Fibroblast of lung (primary cell): ENCODE measurements at regions not wholly inside any gene's neighbourhood (a gene's known extent, or its start where the extent isn't known, plus 50 kb on each side); places are given as distances from the start of the nearest gene placed in this dataset.

Experiments
- DNase-seq, 2 donors: peaks; one replicate each; pipeline versions ENCODE4 v3.0.0 to v3.0.0-alpha.2; 2010; ENCODE audit warnings: low read depth in 2 of 2
- H2AFZ ChIP-seq: 2 replicates; pipeline ENCODE4 v1.5.1; 2012; ENCODE audit warnings: low read length, control low read depth, inconsistent platforms
- H3K27ac ChIP-seq: 2 replicates; pipeline ENCODE4 v1.5.1; 2011; ENCODE audit warnings: low read length, control low read depth; ENCODE audit not compliant: insufficient read depth
- H3K27me3 ChIP-seq: 2 replicates; pipeline ENCODE4 v1.5.1; 2011; ENCODE audit warnings: mild to moderate bottlenecking, low read length; ENCODE audit not compliant: control insufficient read depth, insufficient read depth
- H3K36me3 ChIP-seq: 2 replicates; pipeline ENCODE4 v1.5.1; 2011; ENCODE audit warnings: low read length; ENCODE audit not compliant: control insufficient read depth, insufficient read depth
- H3K4me1 ChIP-seq: 2 replicates; pipeline ENCODE4 v1.5.1; 2011; ENCODE audit warnings: low read length; ENCODE audit not compliant: control insufficient read depth, insufficient read depth; ENCODE audit errors: extremely low read depth
- H3K4me2 ChIP-seq: 2 replicates; pipeline ENCODE4 v1.5.1; 2011; ENCODE audit warnings: low read length, control low read depth; ENCODE audit not compliant: insufficient read depth; ENCODE audit errors: extremely low read depth
- H3K4me3 ChIP-seq, 4 experiments: fragments of 200-600 bp in 1 of 4; sonication (generic) in 1 of 4; replicated peaks in 1 of 4; 2 replicates each; pipeline ENCODE4 v1.5.1; 2011 to 2016; ENCODE audit warnings: low read length in 4 of 4, low read depth in 3 of 4, mild to moderate bottlenecking in 3 of 4, control low read depth in 2 of 4, inconsistent platforms in 1 of 4, mixed read lengths in 1 of 4; ENCODE audit not compliant: insufficient read depth in 1 of 4; ENCODE audit errors: control extremely low read depth in 1 of 4
- H3K79me2 ChIP-seq: 2 replicates; pipeline ENCODE4 v1.5.1; 2012; ENCODE audit warnings: mild to moderate bottlenecking, low read length, inconsistent platforms; ENCODE audit not compliant: control insufficient read depth, insufficient read depth
- H3K9ac ChIP-seq: 2 replicates; pipeline ENCODE4 v1.5.1; 2011; ENCODE audit warnings: mild to moderate bottlenecking, low read length, control low read depth; ENCODE audit not compliant: insufficient read depth
- H3K9me3 ChIP-seq: 2 replicates; pipeline ENCODE4 v1.5.1; 2012; ENCODE audit warnings: low read depth, low read length; ENCODE audit not compliant: control insufficient read depth, insufficient read depth
- H4K20me1 ChIP-seq: 2 replicates; pipeline ENCODE4 v1.5.1; 2011; ENCODE audit warnings: low read length; ENCODE audit not compliant: control insufficient read depth, insufficient read depth; ENCODE audit errors: extremely low read depth
- CTCF ChIP-seq, 2 donors: IDR thresholded peaks in 1 of 2; conservative IDR thresholded peaks in 1 of 2; 1 replicate in 1 of 2; 2 replicates in 1 of 2; pipeline ENCODE4 v1.5.1; 2011 to 2012; ENCODE audit warnings: low read length in 2 of 2, control low read depth in 1 of 2, inconsistent platforms in 1 of 2, low read depth in 1 of 2, mild to moderate bottlenecking in 1 of 2
- EZH2 ChIP-seq: IDR thresholded peaks from 2 replicates; pipeline ENCODE4 v1.5.1; 2012; ENCODE audit warnings: low read length, control low read depth, mild to moderate bottlenecking; ENCODE audit errors: missing control alignments

GRCh38 chr5:167307042-167307441 lies 984.4 kb upstream of the WWC1 start:
- no peak overlapping the region for H2AFZ ChIP-seq
- no peaks in the 10 kb centered on the region for H3K79me2 ChIP-seq
- no peak for DNase-seq
- H3K4me3 ChIP-seq = no peak overlapping the region
- H3K4me2 ChIP-seq = no peak overlapping the region
- no peaks in the 10 kb centered on the region for H3K9me3 ChIP-seq
- no peaks in the 10 kb centered on the region for H4K20me1 ChIP-seq
- H3K36me3 ChIP-seq = no peaks in the 10 kb centered on the region
- peaks cover 2% of the 10 kb centered on the region for H3K27me3 ChIP-seq
- no peaks in the 10 kb centered on the region for H3K4me1 ChIP-seq
- no peak overlapping the region for H3K9ac ChIP-seq
- TF ChIP-seq CTCF (conservative IDR thresholded peaks at IDR 0.05 in 1 of 2, IDR thresholded peaks at IDR 0.05 in 1 of 2; ENCODE audit: low read depth in 1 of 2, low read length in 2 of 2) (no peak), EZH2 (no peak)
- no peak overlapping the region for H3K27ac ChIP-seq

GRCh38 chr5:167308466-167308865 lies 983.0 kb upstream of the WWC1 start:
- Histone ChIP-seq H2AFZ (no peak overlapping the region), H3K4me2 (no peak overlapping the region), H3K4me1 (no peaks in the 10 kb centered on the region), H3K79me2 (no peaks in the 10 kb centered on the region), H3K36me3 (no peaks in the 10 kb centered on the region), H3K4me3 (no peak overlapping the region), H4K20me1 (no peaks in the 10 kb centered on the region), H3K27ac (no peak overlapping the region), H3K9ac (no peak overlapping the region), H3K9me3 (no peaks in the 10 kb centered on the region), H3K27me3 (peaks cover 2% of the 10 kb centered on the region)
- TF ChIP-seq CTCF (conservative IDR thresholded peaks at IDR 0.05 in 1 of 2, IDR thresholded peaks at IDR 0.05 in 1 of 2; ENCODE audit: low read depth in 1 of 2, low read length in 2 of 2) (no peak), EZH2 (no peak)
- no peak for DNase-seq

DNA sequence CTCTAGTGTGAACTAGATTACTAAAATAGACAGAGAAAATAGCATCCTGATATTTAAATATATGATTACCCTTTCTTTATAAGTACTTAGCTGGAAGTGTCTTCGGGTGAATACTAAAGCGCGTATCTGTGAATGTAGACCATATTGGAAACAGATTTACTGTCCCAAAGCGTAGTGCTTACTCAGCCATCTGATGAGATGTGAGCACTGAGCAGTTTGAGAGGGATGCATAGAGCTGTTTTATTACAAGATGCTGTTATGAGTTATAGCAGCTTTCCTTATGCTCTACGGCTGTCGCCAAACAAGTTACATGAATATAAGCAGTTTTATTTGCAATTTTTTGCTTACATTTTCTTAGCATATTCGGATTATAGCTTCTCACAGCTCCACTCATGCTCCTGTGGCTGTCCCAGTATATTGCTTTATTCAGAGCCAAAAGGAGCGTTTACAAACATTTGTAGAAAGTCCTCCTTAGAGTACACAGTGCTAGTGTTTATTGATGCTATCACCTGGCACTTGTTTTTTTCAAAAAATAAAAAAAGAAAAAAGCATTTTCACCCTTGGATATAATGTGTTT lies 981.4 kb upstream of the WWC1 start:
- Histone ChIP-seq H3K79me2 (no peaks in the 10 kb centered on the region), H3K4me2 (no peak overlapping the region), H2AFZ (no peak overlapping the region), H3K4me3 (no peak overlapping the region), H3K27me3 (no peaks in the 10 kb centered on the region), H3K36me3 (no peaks in the 10 kb centered on the region), H4K20me1 (no peaks in the 10 kb centered on the region), H3K9ac (no peak overlapping the region), H3K4me1 (no peaks in the 10 kb centered on the region), H3K9me3 (no peaks in the 10 kb centered on the region), H3K27ac (no peak overlapping the region)
- no peak for TF ChIP-seq CTCF (conservative IDR thresholded peaks at IDR 0.05 in 1 of 2, IDR thresholded peaks at IDR 0.05 in 1 of 2; ENCODE audit: low read depth in 1 of 2, low read length in 2 of 2)
- TF ChIP-seq EZH2 = no peak
- DNase-seq = no peak
